Activated naive CD4-positive, alpha-beta T cell treated with anti-CD3 and anti-CD28 coated beads for 36 hours (primary cell): ENCODE measurements at regions not wholly inside any gene's neighbourhood (a gene's known extent, or its start where the extent isn't known, plus 50 kb on each side); places are given as distances from the start of the nearest gene placed in this dataset.
"Not testable (repeated sequence)": the region's sequence is repeated elsewhere in the genome, so short reads cannot be mapped to it uniquely, and the experiment has no call there.

ENCODE experiments used
- CTCF ChIA-PET: fragments of 350-600 bp; sonication (Branson Sonifier 250); formaldehyde crosslinking; loops from one replicate; lab custom pipeline; 2021; ENCODE audit warnings: antibody characterized with exemption; lab: Charles Lee
- DNase-seq: peaks from one replicate; pipeline ENCODE4 v3.0.0-alpha.2; 2020
- H3K27ac Mint-ChIP-seq: one replicate; pipeline ENCODE4 v1.8.0; 2021; ENCODE audit warnings: mild to moderate bottlenecking, mixed read lengths
- H3K27me3 Mint-ChIP-seq: one replicate; pipeline ENCODE4 v1.8.0; 2021; ENCODE audit warnings: low read depth, mixed read lengths
- H3K36me3 Mint-ChIP-seq: one replicate; pipeline ENCODE4 v1.8.0; 2021; ENCODE audit warnings: low read depth, mixed read lengths
- H3K4me1 Mint-ChIP-seq: one replicate; pipeline ENCODE4 v1.8.0; 2021; ENCODE audit warnings: low read depth, mixed read lengths
- H3K4me3 Mint-ChIP-seq: one replicate; pipeline ENCODE4 v1.8.0; 2021; ENCODE audit warnings: mild to moderate bottlenecking, moderate library complexity, mixed read lengths
- H3K9me3 Mint-ChIP-seq: one replicate; pipeline ENCODE4 v1.8.0; 2021; ENCODE audit warnings: mixed read lengths
- intact Hi-C: fragments of 100-400 bp; cut with micrococcal nuclease; formaldehyde crosslinking; loops from one replicate; pipeline ENCODE4 v1.15.1; 2023

DNA sequence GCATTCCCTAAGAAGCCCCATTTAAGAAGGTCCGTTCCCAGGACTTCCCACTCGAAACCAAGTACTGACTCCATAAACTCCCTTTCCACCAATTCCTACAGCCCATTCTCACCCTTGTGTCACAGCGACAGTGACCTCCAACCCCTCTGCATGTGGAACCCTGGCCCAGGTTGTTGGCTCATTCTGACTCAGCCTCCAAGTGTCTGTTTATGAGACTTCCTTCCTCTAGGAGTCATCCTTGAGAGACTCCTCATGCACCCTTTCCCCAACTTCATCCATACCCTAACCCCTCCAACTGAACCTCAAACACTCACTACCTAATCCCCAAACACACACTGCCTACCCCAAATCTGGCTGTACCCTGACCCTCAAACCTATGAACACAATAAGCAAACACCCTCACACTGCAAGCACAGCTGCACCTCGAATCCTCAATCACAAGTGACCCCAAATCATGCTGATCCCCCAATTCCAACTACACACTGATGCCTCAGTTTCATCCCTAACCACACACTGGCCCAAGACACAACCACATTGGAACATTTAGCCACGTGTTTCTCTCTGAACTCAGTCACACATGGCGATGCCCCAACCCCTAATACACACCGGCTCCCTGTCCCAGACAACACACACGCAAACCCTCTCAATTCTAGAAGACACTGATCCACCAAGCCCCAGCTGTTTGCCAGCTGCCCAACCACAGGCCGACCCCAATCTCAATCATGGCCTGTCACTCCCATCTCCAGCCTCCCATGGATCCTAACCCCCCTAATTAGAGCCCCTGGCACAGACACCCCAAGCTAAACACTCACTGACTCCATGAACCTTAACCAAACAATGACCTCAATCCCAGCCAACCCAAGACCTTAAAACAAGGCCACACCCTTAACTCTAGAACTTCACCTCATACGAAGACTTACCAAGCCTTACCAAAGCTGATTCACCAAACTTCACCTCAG, 219.6 kb downstream of the CYP26B1 start:
- no peak for DNase-seq
- no peaks in the 10 kb centered on the region for H3K27me3 Mint-ChIP-seq
- no peaks in the 10 kb centered on the region for H3K4me1 Mint-ChIP-seq
- CTCF ChIA-PET = interaction anchor here (0.8 kb wide), 1 partner anchor 222 kb away, joined by 3 read pairs; no protein-coding TSS in a partner anchor
- no peaks in the 10 kb centered on the region for H3K9me3 Mint-ChIP-seq
- no peak overlapping the region for H3K4me3 Mint-ChIP-seq
- intact Hi-C loops = no loop called here
- no peak overlapping the region for H3K27ac Mint-ChIP-seq
- H3K36me3 Mint-ChIP-seq = no peaks in the 10 kb centered on the region

DNA sequence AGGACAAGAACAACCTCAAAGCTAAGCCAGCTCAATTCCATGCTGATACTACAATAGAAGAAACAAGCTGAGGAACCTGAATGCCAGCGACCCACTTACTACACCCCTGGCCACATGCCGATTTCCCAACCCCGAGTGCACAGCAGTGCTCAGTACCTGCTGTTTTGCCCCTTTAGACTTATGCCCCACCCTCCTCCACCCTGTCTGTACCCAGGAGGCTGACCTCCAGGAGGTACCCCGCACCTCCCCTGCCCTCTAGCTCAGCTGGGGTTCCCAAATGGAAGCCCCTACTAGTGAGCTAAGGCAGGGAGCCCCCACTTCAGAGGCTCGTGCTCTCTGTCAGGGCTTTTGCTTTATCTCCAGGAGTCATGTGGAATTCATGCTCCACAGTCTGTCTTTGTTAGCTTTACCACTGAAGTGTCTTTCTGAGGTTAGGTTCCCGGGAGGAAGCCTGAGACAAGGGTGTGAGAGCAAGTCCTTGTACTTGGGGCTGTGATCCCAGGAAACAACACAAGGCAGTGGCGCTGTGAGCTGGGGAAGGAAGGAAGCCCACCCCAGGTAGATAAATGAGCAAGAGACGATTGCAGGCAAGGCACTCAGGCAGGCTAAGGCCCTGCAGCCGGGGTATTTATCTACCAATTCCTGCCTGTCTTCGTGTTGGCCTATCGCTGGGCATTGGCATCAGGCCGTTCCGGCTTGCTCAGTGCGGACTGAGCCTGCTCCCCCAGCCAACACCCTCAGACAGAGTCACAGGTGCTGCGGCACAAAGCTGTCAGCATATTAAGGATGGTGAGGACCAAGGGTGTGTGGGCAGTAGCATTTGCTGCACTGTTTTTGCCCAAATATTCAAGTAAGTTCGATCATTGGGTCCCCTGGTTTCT, 220.5 kb downstream of the CYP26B1 start:
- Mint-ChIP-seq H3K27me3 (no peaks in the 10 kb centered on the region), H3K4me3 (no peak overlapping the region), H3K36me3 (no peaks in the 10 kb centered on the region), H3K4me1 (no peaks in the 10 kb centered on the region), H3K9me3 (no peaks in the 10 kb centered on the region), H3K27ac (no peak overlapping the region)
- intact Hi-C loops = no loop called here
- CTCF ChIA-PET = no interaction called here
- no peak for DNase-seq

DNA sequence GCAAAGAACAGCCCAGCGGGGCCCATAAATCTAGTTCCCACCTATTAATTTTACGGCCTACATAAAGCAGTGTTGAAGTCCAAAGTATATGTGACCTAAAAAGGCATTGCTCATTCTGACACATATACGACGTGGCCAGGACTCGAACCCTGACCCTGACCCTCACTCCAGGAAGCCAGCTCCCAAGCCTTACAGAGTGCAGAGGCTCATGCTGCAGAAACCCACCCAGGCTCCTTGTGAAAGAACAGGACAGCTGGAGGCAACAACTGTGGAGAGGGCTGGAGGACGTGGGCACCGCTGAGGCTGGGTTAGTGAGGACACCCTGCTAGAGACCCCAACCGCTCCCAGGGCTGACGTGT, 221.6 kb downstream of the CYP26B1 start:
- no peaks in the 10 kb centered on the region for H3K27me3 Mint-ChIP-seq
- H3K9me3 Mint-ChIP-seq = no peaks in the 10 kb centered on the region
- no peaks in the 10 kb centered on the region for H3K36me3 Mint-ChIP-seq
- CTCF ChIA-PET = interaction anchor here (4.2 kb wide), 1 partner anchor 224 kb away, joined by 33 read pairs; no protein-coding TSS in a partner anchor
- H3K27ac Mint-ChIP-seq = no peak overlapping the region
- no peaks in the 10 kb centered on the region for H3K4me1 Mint-ChIP-seq
- H3K4me3 Mint-ChIP-seq = no peak overlapping the region
- intact Hi-C loops = no loop called here
- no peak for DNase-seq

DNA sequence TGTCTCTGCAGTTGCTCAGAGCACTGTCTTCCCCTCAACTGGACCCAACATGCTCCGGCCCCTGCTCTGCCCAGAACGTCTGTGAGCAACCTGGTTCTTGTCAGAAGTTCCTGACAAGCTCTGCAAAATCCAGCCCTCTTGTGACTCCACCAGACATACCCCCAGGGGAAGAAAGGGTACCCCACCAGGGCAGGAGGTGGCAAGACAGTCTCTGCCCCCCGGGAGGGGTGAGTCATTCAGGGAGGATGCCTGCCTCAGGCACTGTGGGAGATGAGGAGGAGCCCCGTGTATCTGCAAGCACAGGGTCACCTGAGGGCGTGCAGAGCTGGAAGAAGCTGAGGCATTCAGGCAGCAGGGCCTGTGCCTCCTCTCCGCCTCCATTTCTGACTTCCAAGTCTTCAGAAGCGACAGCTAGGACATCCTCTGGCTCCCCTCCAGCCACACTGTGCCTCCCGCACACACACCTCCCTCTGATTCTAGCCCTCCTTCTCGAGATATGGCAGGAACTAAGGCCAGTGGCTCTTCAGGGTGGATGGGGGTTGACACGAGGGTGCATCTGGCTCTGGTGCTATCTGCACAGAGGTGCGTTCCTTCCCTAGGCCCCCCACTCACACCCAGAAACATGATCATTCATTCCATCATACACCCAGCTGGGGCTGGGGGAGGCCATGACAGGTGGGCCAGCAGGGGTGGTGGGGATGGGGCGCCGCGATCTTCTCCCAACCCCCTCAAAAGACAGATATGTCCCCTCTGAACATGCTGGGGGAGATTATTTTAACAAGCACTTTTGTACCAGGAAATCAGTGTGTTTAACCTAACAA, 222.2 kb downstream of the CYP26B1 start:
- intact Hi-C loops = loop anchor here (2.0 kb wide), 1 partner anchor 377 kb away; no protein-coding TSS in a partner anchor
- Mint-ChIP-seq H3K4me3 (no peak overlapping the region), H3K27ac (no peak overlapping the region), H3K4me1 (no peaks in the 10 kb centered on the region), H3K36me3 (no peaks in the 10 kb centered on the region), H3K27me3 (no peaks in the 10 kb centered on the region), H3K9me3 (no peaks in the 10 kb centered on the region)
- CTCF ChIA-PET = interaction anchor here (0.6 to 4.2 kb wide), 4 partner anchors 225 to 819 kb away, joined by 3 to 33 read pairs (median 10); no protein-coding TSS in a partner anchor
- DNase-seq = no peak

DNA sequence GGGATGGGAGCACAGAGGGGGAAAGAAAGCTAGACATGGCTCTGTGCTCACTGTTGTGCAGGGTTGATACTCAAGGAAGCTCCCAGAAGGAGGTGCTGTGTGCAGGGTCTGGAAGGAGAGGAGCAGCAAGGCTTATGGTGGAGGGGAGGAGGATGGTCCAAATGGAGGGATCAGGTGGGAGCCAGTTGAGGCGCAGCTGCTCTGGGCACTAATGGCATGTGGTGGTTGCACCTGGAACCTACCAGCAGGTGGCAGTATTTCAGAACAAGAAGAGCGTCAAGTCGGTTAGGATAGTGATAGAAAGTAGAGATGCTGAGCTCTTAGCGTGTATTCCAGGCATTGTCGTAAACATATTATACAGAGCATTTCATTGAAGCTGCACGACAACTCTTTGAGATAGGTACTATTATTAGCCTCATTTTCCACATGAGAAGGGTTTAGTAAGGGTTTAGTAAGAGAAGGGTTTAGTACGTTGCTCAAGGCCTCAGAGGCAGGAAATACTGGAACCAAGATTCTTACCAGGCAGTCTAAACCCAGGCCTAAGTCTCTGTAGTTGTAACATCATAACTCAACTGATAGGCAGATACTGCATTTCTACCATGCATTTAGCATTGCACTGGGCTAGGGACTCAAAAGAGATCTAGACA, 223.7 kb downstream of the CYP26B1 start:
- Mint-ChIP-seq H3K27ac (no peak overlapping the region), H3K4me1 (no peaks in the 10 kb centered on the region), H3K4me3 (no peak overlapping the region), H3K36me3 (no peaks in the 10 kb centered on the region), H3K27me3 (no peaks in the 10 kb centered on the region), H3K9me3 (no peaks in the 10 kb centered on the region)
- intact Hi-C loops = loop anchor here (1.0 to 5.0 kb wide), 7 partner anchors 213 to 933 kb away; no protein-coding TSS in a partner anchor
- peak; percentile 75 for DNase-seq
- CTCF ChIA-PET = interaction anchor here (0.6 to 4.2 kb wide), 20 partner anchors 9 to 822 kb away, joined by 3 to 33 read pairs (median 4); no protein-coding TSS in a partner anchor

DNA sequence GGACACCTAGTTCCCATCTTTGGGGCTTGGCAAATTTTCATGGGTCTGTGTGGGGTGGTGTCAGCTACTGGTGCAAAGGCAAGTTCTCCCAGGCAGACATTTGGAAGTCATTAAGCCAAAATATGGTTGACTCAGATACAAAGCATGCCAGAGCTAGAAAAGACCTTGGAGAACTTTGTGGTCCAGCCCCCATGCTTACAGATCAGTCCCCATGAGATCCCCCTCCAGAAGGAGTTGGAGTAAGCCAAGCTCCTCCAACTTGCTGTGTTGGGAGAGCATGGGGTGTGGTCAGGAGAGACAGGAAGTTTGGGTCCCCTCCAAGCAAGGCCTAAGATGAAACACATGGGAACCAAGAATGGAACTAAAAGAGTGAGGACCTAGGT, 224.5 kb downstream of the CYP26B1 start:
- H3K4me3 Mint-ChIP-seq = no peak overlapping the region
- intact Hi-C loops = loop anchor here (5.0 kb wide), 1 partner anchor 934 kb away; no protein-coding TSS in a partner anchor
- H3K36me3 Mint-ChIP-seq = no peaks in the 10 kb centered on the region
- CTCF ChIA-PET = interaction anchor here (0.7 to 4.2 kb wide), 13 partner anchors 8 to 823 kb away, joined by 3 to 33 read pairs (median 5); no protein-coding TSS in a partner anchor
- DNase-seq = no peak
- H3K27me3 Mint-ChIP-seq = peaks cover 4% of the 10 kb centered on the region
- no peak overlapping the region for H3K27ac Mint-ChIP-seq
- peaks cover 3% of the 10 kb centered on the region for H3K9me3 Mint-ChIP-seq
- H3K4me1 Mint-ChIP-seq = no peaks in the 10 kb centered on the region

DNA sequence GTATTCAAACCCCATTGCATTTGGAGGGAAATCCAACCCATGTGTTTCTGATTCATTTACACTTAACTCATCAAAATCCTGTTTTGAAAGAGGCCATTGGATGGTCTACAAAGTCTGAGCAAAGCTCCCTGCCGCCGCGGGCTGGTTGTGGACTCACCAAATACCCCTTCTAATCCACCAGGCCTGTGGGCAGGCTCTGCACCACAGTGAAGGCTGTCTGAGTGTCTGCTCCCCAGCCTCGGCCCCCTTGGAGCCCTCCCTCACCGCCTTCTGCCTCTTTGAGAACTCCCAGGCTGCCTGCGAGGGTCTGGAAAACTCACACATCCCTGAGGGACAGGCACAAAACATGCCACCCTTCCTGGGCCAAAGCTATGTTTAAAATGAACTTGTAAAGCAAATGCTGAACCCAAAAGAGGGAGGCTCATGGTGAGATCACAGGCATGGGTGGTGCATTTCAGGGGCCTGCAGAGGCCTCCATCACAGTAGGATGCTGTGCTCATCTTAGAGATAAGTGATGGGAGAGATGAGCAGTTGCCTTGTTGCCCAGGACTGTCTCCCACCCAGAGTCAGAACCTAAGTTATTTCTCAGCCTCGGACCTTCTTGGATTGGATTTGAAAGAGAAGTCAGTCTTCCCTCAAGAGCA, 225.0 kb downstream of the CYP26B1 start:
- H3K27me3 Mint-ChIP-seq = peaks cover 6% of the 10 kb centered on the region
- no peak for DNase-seq
- no peaks in the 10 kb centered on the region for H3K36me3 Mint-ChIP-seq
- H3K27ac Mint-ChIP-seq = no peak overlapping the region
- peaks cover 3% of the 10 kb centered on the region for H3K9me3 Mint-ChIP-seq
- no peak overlapping the region for H3K4me3 Mint-ChIP-seq
- no peaks in the 10 kb centered on the region for H3K4me1 Mint-ChIP-seq
- intact Hi-C loops = loop anchor here (5.0 kb wide), 1 partner anchor 935 kb away; no protein-coding TSS in a partner anchor
- CTCF ChIA-PET = interaction anchor here (1.2 to 4.2 kb wide), 3 partner anchors 13 to 377 kb away, joined by 3 to 33 read pairs (median 9); no protein-coding TSS in a partner anchor

DNA sequence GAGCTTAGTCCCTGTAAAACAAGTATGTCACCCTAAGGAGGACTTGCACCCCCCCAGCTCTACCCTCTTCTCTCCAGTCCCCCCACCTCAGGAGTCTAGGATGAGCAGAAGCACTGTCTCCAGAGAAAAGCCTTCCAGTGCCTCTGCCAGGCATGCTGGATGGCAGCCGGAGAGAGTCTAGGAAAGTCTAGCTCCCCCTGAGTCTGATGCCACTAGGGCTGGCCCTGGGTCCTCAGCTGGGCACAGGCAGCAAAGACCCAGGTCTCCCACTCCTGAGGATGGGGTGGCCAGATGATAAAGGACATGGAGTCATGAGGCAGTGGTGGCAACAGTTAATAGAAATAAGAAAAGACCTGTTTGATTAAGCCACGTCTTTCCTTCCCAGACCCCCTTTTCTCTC, 225.6 kb downstream of the CYP26B1 start:
- no peak overlapping the region for H3K27ac Mint-ChIP-seq
- CTCF ChIA-PET = interaction anchor here (1.2 to 4.2 kb wide), 3 partner anchors 228 to 376 kb away, joined by 3 to 33 read pairs (median 8); no protein-coding TSS in a partner anchor
- no peaks in the 10 kb centered on the region for H3K4me1 Mint-ChIP-seq
- peaks cover 8% of the 10 kb centered on the region for H3K27me3 Mint-ChIP-seq
- no peak for DNase-seq
- H3K4me3 Mint-ChIP-seq = no peak overlapping the region
- H3K9me3 Mint-ChIP-seq = peaks cover 3% of the 10 kb centered on the region
- intact Hi-C loops = loop anchor here (5.0 kb wide), 1 partner anchor 935 kb away; no protein-coding TSS in a partner anchor
- no peaks in the 10 kb centered on the region for H3K36me3 Mint-ChIP-seq

DNA sequence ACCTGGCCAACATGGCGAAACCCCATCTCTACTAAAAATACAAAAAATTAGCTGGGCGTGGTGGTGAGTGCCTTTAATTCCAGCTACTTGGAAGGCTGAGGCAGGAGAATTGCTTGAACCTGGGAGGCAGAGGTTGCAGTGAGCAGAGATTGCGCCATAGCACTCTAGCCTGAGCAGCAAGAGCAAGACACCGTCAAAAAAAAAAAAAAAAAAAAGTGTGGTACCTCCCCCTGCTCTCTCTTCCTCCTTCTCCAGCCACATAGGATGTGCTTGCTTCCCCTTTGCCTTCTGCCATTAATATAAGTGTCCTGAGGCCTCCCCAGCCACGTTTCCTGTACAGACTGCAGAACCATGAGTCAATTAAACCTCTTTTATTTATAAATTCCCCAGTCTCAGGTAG, 226.8 kb downstream of the CYP26B1 start:
- H3K4me1 Mint-ChIP-seq, H3K9me3 Mint-ChIP-seq, H3K27ac Mint-ChIP-seq, H3K4me3 Mint-ChIP-seq, DNase-seq, H3K36me3 Mint-ChIP-seq: not testable (repeated sequence)
- CTCF ChIA-PET = interaction anchor here (0.7 to 1.9 kb wide), 3 partner anchors 230 to 839 kb away, joined by 3 to 8 read pairs (median 3); no protein-coding TSS in a partner anchor
- intact Hi-C loops = loop anchor here (5.0 kb wide), 1 partner anchor 936 kb away; no protein-coding TSS in a partner anchor
- peaks cover 12% of the 10 kb centered on the region for H3K27me3 Mint-ChIP-seq

DNA sequence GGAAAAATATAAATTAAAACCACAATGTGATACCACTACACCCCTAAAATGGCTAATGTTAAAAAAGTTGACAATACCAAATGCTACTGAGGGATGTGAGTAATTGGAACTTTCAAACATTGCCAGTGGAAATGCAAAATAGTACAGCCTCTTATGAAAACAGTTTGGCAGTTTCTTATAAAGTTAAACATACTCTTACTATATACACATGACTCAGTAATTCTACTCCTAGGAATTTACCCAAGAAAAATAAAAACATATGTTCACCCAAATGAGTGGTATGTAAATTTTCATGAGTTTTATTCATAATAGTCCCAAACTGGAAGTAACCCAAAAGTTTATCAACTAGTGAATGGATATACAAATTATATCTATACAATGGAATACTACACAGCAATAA, 228.0 kb downstream of the CYP26B1 start:
- H3K36me3 Mint-ChIP-seq = no peaks in the 10 kb centered on the region
- H3K9me3 Mint-ChIP-seq = peaks cover 3% of the 10 kb centered on the region
- peaks cover 12% of the 10 kb centered on the region for H3K27me3 Mint-ChIP-seq
- no peak for DNase-seq
- CTCF ChIA-PET = no interaction called here
- H3K4me3 Mint-ChIP-seq = no peak overlapping the region
- no peaks in the 10 kb centered on the region for H3K4me1 Mint-ChIP-seq
- intact Hi-C loops = loop anchor here (5.0 kb wide), 1 partner anchor 938 kb away; no protein-coding TSS in a partner anchor
- H3K27ac Mint-ChIP-seq = no peak overlapping the region
